ENCODE measurements at regions not wholly inside any gene's neighbourhood (a gene's known extent, or its start where the extent isn't known, plus 50 kb on each side); places are given as distances from the start of the nearest gene placed in this dataset.

- Histone ChIP-seq H3K4me1 (ENCODE audit: control insufficient read depth, insufficient read depth, low read length) (peaks cover 12% of the 10 kb centered on the region), H3K9ac (ENCODE audit: low read length) (no peak overlapping the region), H3K4me3 (ENCODE audit: low read length) (no peak overlapping the region), H3K36me3 (ENCODE audit: control insufficient read depth, insufficient read depth, low read length, severe bottlenecking) (no peaks in the 10 kb centered on the region), H3K9me3 (ENCODE audit: control insufficient read depth, low read length) (peaks cover 9% of the 10 kb centered on the region), H3K27me3 (replicated peaks; ENCODE audit: control insufficient read depth, insufficient read depth, low read length) (no peaks in the 10 kb centered on the region)
- DNase-seq (ENCODE audit: low read depth): no peak
Observed at GRCh38 chr6:140041056-140041455, 666.6 kb upstream of the CITED2 start.

- H3K4me1 ChIP-seq (ENCODE audit: control insufficient read depth, insufficient read depth, low read length): peaks cover 12% of the 10 kb centered on the region
- no peaks in the 10 kb centered on the region for H3K36me3 ChIP-seq (ENCODE audit: control insufficient read depth, insufficient read depth, low read length, severe bottlenecking)
- DNase-seq (ENCODE audit: low read depth): no peak
- H3K27me3 ChIP-seq (replicated peaks; ENCODE audit: control insufficient read depth, insufficient read depth, low read length): no peaks in the 10 kb centered on the region
- H3K9ac ChIP-seq (ENCODE audit: low read length): no peak overlapping the region
- H3K9me3 ChIP-seq (ENCODE audit: control insufficient read depth, low read length): peaks cover 11% of the 10 kb centered on the region
- H3K4me3 ChIP-seq (ENCODE audit: low read length): no peak overlapping the region
Observed at GRCh38 chr6:140040396-140040795, 665.9 kb upstream of the CITED2 start.

- Histone ChIP-seq H3K4me1 (ENCODE audit: control insufficient read depth, insufficient read depth, low read length) (peaks cover 12% of the 10 kb centered on the region), H3K9ac (ENCODE audit: low read length) (no peak overlapping the region), H3K9me3 (ENCODE audit: control insufficient read depth, low read length) (peaks cover 11% of the 10 kb centered on the region), H3K36me3 (ENCODE audit: control insufficient read depth, insufficient read depth, low read length, severe bottlenecking) (no peaks in the 10 kb centered on the region), H3K27me3 (replicated peaks; ENCODE audit: control insufficient read depth, insufficient read depth, low read length) (no peaks in the 10 kb centered on the region), H3K4me3 (ENCODE audit: low read length) (no peak overlapping the region)
- DNase-seq (ENCODE audit: low read depth): no peak
Observed at GRCh38 chr6:140039364-140039763, 664.9 kb upstream of the CITED2 start.

GRCh38 chr6:140036196-140036595 lies 661.7 kb upstream of the CITED2 start:
- no peaks in the 10 kb centered on the region for H3K4me1 ChIP-seq (ENCODE audit: control insufficient read depth, insufficient read depth, low read length)
- no peak overlapping the region for H3K4me3 ChIP-seq (ENCODE audit: low read length)
- H3K9ac ChIP-seq (ENCODE audit: low read length): no peak overlapping the region
- peaks cover 11% of the 10 kb centered on the region for H3K9me3 ChIP-seq (ENCODE audit: control insufficient read depth, low read length)
- H3K36me3 ChIP-seq (ENCODE audit: control insufficient read depth, insufficient read depth, low read length, severe bottlenecking): no peaks in the 10 kb centered on the region
- no peaks in the 10 kb centered on the region for H3K27me3 ChIP-seq (replicated peaks; ENCODE audit: control insufficient read depth, insufficient read depth, low read length)
- no peak for DNase-seq (ENCODE audit: low read depth)

GRCh38 chr6:140032189-140032588 lies 657.7 kb upstream of the CITED2 start:
- no peak overlapping the region for H3K4me3 ChIP-seq (ENCODE audit: low read length)
- no peak for DNase-seq (ENCODE audit: low read depth)
- H3K27me3 ChIP-seq (replicated peaks; ENCODE audit: control insufficient read depth, insufficient read depth, low read length): no peaks in the 10 kb centered on the region
- H3K36me3 ChIP-seq (ENCODE audit: control insufficient read depth, insufficient read depth, low read length, severe bottlenecking): no peaks in the 10 kb centered on the region
- H3K9me3 ChIP-seq (ENCODE audit: control insufficient read depth, low read length): peaks cover 11% of the 10 kb centered on the region
- no peaks in the 10 kb centered on the region for H3K4me1 ChIP-seq (ENCODE audit: control insufficient read depth, insufficient read depth, low read length)
- no peak overlapping the region for H3K9ac ChIP-seq (ENCODE audit: low read length)

GRCh38 chr6:140029551-140029950 lies 655.1 kb upstream of the CITED2 start:
- no peak for DNase-seq (ENCODE audit: low read depth)
- no peaks in the 10 kb centered on the region for H3K27me3 ChIP-seq (replicated peaks; ENCODE audit: control insufficient read depth, insufficient read depth, low read length)
- no peak overlapping the region for H3K4me3 ChIP-seq (ENCODE audit: low read length)
- no peaks in the 10 kb centered on the region for H3K9me3 ChIP-seq (ENCODE audit: control insufficient read depth, low read length)
- H3K4me1 ChIP-seq (ENCODE audit: control insufficient read depth, insufficient read depth, low read length): no peaks in the 10 kb centered on the region
- no peaks in the 10 kb centered on the region for H3K36me3 ChIP-seq (ENCODE audit: control insufficient read depth, insufficient read depth, low read length, severe bottlenecking)
- H3K9ac ChIP-seq (ENCODE audit: low read length): no peak overlapping the region

- no peaks in the 10 kb centered on the region for H3K4me1 ChIP-seq (ENCODE audit: control insufficient read depth, insufficient read depth, low read length)
- no peaks in the 10 kb centered on the region for H3K27me3 ChIP-seq (replicated peaks; ENCODE audit: control insufficient read depth, insufficient read depth, low read length)
- DNase-seq (ENCODE audit: low read depth): no peak
- no peaks in the 10 kb centered on the region for H3K36me3 ChIP-seq (ENCODE audit: control insufficient read depth, insufficient read depth, low read length, severe bottlenecking)
- no peak overlapping the region for H3K9ac ChIP-seq (ENCODE audit: low read length)
- H3K4me3 ChIP-seq (ENCODE audit: low read length): no peak overlapping the region
- no peaks in the 10 kb centered on the region for H3K9me3 ChIP-seq (ENCODE audit: control insufficient read depth, low read length)
Observed at GRCh38 chr6:140027219-140027618, 652.8 kb upstream of the CITED2 start.

GRCh38 chr6:140026546-140026945 lies 652.1 kb upstream of the CITED2 start:
- H3K36me3 ChIP-seq (ENCODE audit: control insufficient read depth, insufficient read depth, low read length, severe bottlenecking): no peaks in the 10 kb centered on the region
- H3K9me3 ChIP-seq (ENCODE audit: control insufficient read depth, low read length): no peaks in the 10 kb centered on the region
- H3K27me3 ChIP-seq (replicated peaks; ENCODE audit: control insufficient read depth, insufficient read depth, low read length): no peaks in the 10 kb centered on the region
- H3K4me1 ChIP-seq (ENCODE audit: control insufficient read depth, insufficient read depth, low read length): no peaks in the 10 kb centered on the region
- DNase-seq (ENCODE audit: low read depth): no peak
- no peak overlapping the region for H3K4me3 ChIP-seq (ENCODE audit: low read length)
- no peak overlapping the region for H3K9ac ChIP-seq (ENCODE audit: low read length)

- Histone ChIP-seq H3K27me3 (replicated peaks; ENCODE audit: control insufficient read depth, insufficient read depth, low read length) (no peaks in the 10 kb centered on the region), H3K9ac (ENCODE audit: low read length) (no peak overlapping the region), H3K4me1 (ENCODE audit: control insufficient read depth, insufficient read depth, low read length) (no peaks in the 10 kb centered on the region), H3K9me3 (ENCODE audit: control insufficient read depth, low read length) (peaks cover 9% of the 10 kb centered on the region), H3K36me3 (ENCODE audit: control insufficient read depth, insufficient read depth, low read length, severe bottlenecking) (no peaks in the 10 kb centered on the region), H3K4me3 (ENCODE audit: low read length) (no peak overlapping the region)
- no peak for DNase-seq (ENCODE audit: low read depth)
Observed at GRCh38 chr6:140025171-140025570, 650.7 kb upstream of the CITED2 start.

- Histone ChIP-seq H3K27me3 (replicated peaks; ENCODE audit: control insufficient read depth, insufficient read depth, low read length) (no peaks in the 10 kb centered on the region), H3K4me3 (ENCODE audit: low read length) (no peak overlapping the region), H3K4me1 (ENCODE audit: control insufficient read depth, insufficient read depth, low read length) (peaks cover 8% of the 10 kb centered on the region), H3K9ac (ENCODE audit: low read length) (no peak overlapping the region), H3K9me3 (ENCODE audit: control insufficient read depth, low read length) (peaks cover 11% of the 10 kb centered on the region), H3K36me3 (ENCODE audit: control insufficient read depth, insufficient read depth, low read length, severe bottlenecking) (no peaks in the 10 kb centered on the region)
- no peak for DNase-seq (ENCODE audit: low read depth)
Observed at GRCh38 chr6:140020207-140020791, 645.9 kb upstream of the CITED2 start.

- Histone ChIP-seq H3K9me3 (ENCODE audit: control insufficient read depth, low read length) (peaks cover 11% of the 10 kb centered on the region), H3K36me3 (ENCODE audit: control insufficient read depth, insufficient read depth, low read length, severe bottlenecking) (no peaks in the 10 kb centered on the region)
- DNase-seq (ENCODE audit: low read depth): no peak
Observed at GRCh38 chr6:140018588-140018987, 644.1 kb upstream of the CITED2 start.

GRCh38 chr6:140017470-140017869 lies 643.0 kb upstream of the CITED2 start:
- H3K9ac ChIP-seq (ENCODE audit: low read length): no peak overlapping the region
- DNase-seq (ENCODE audit: low read depth): no peak
- peaks cover 11% of the 10 kb centered on the region for H3K9me3 ChIP-seq (ENCODE audit: control insufficient read depth, low read length)
- peaks cover 8% of the 10 kb centered on the region for H3K4me1 ChIP-seq (ENCODE audit: control insufficient read depth, insufficient read depth, low read length)
- H3K4me3 ChIP-seq (ENCODE audit: low read length): no peak overlapping the region
- no peaks in the 10 kb centered on the region for H3K27me3 ChIP-seq (replicated peaks; ENCODE audit: control insufficient read depth, insufficient read depth, low read length)
- no peaks in the 10 kb centered on the region for H3K36me3 ChIP-seq (ENCODE audit: control insufficient read depth, insufficient read depth, low read length, severe bottlenecking)

More at GRCh38 chr6:140018588-140018987, 644.1 kb upstream of the CITED2 start:
- H3K4me3 ChIP-seq (ENCODE audit: low read length): no peak overlapping the region
- no peaks in the 10 kb centered on the region for H3K27me3 ChIP-seq (replicated peaks; ENCODE audit: control insufficient read depth, insufficient read depth, low read length)
- peaks cover 8% of the 10 kb centered on the region for H3K4me1 ChIP-seq (ENCODE audit: control insufficient read depth, insufficient read depth, low read length)
- H3K9ac ChIP-seq (ENCODE audit: low read length): no peak overlapping the region

Data from adipocyte (in vitro differentiated cells).